Caco-2 (cell line): ENCODE measurements at regions not wholly inside any gene's neighbourhood (a gene's known extent, or its start where the extent isn't known, plus 50 kb on each side); places are given as distances from the start of the nearest gene placed in this dataset.

Experiments
- BruUV-seq: library from RNA; stranded (reverse); fragments of 400-500 nt; replicated peaks from 2 replicates; lab custom pipeline; 2021; lab: Mats Ljungman, UMichigan
- CTCF ChIA-PET: fragments of 300-600 bp; sonication (Branson Sonifier 250); formaldehyde crosslinking; loops from one replicate; lab custom pipeline; 2022; ENCODE audit warnings: antibody characterized with exemption; lab: Charles Lee
- POLR2A ChIA-PET: fragments of 300-600 bp; sonication (Branson Sonifier 250); formaldehyde crosslinking; loops from one replicate; lab custom pipeline; 2022; ENCODE audit warnings: antibody characterized with exemption; lab: Charles Lee
- DNase-seq, 2 experiments: peaks; one replicate each; pipeline versions ENCODE4 v3.0.0 to v3.0.0-alpha.2; 2020 to 2022
- H3K27me3 ChIP-seq: replicated peaks from 2 replicates; pipeline ENCODE4 v1.6.0; 2011; ENCODE audit warnings: low read length; ENCODE audit not compliant: control insufficient read depth, insufficient read depth
- H3K36me3 ChIP-seq: 2 replicates; pipeline ENCODE4 v1.5.1; 2011; ENCODE audit warnings: low read length; ENCODE audit not compliant: control insufficient read depth, insufficient read depth
- H3K4me1 ChIP-seq: fragments of 250-450 bp; sonication (Bioruptor Pico); 2 replicates; pipeline ENCODE4 v1.5.1; 2020; ENCODE audit warnings: mild to moderate bottlenecking
- H3K4me3 ChIP-seq: 2 replicates; pipeline ENCODE4 v1.5.1; 2011; ENCODE audit warnings: low read depth, mild to moderate bottlenecking, control low read depth, low read length
- H3K9me3 ChIP-seq: fragments of 250-450 bp; sonication (Bioruptor Pico); 2 replicates; pipeline ENCODE4 v1.5.1; 2020; ENCODE audit warnings: mild to moderate bottlenecking, moderate library complexity
- H3K27ac Mint-ChIP-seq: one replicate; pipeline ENCODE4 v1.8.0; 2022; ENCODE audit warnings: mixed read lengths; ENCODE audit not compliant: unreplicated experiment
- H3K27me3 Mint-ChIP-seq: one replicate; pipeline ENCODE4 v1.8.0; 2022; ENCODE audit warnings: mixed read lengths; ENCODE audit not compliant: insufficient read depth, unreplicated experiment
- H3K36me3 Mint-ChIP-seq: one replicate; pipeline ENCODE4 v1.8.0; 2022; ENCODE audit warnings: mild to moderate bottlenecking, mixed read lengths; ENCODE audit not compliant: insufficient read depth, unreplicated experiment
- H3K4me1 Mint-ChIP-seq: one replicate; pipeline ENCODE4 v1.8.0; 2022; ENCODE audit warnings: low read depth, mixed read lengths; ENCODE audit not compliant: unreplicated experiment
- H3K4me3 Mint-ChIP-seq: one replicate; pipeline ENCODE4 v1.8.0; 2022; ENCODE audit warnings: mild to moderate bottlenecking, moderate library complexity, mixed read lengths; ENCODE audit not compliant: unreplicated experiment
- H3K9me3 Mint-ChIP-seq: one replicate; pipeline ENCODE4 v1.8.0; 2022; ENCODE audit warnings: mixed read lengths; ENCODE audit not compliant: unreplicated experiment
- intact Hi-C: fragments of 100-400 bp; cut with micrococcal nuclease; formaldehyde crosslinking; loops from one replicate; pipeline ENCODE4 v1.10.0; 2022; ENCODE audit not compliant: unreplicated experiment
- TF ChIP-seq, protein P1 (sequence below), 2 experiments: fragments of 200-600 bp in 1 of 2; IDR thresholded peaks; 1 replicate in 1 of 2; 2 replicates in 1 of 2; pipeline versions ENCODE4 v1.5.1 to v1.8.0; 2011 to 2022; ENCODE audit warnings: antibody characterized with exemption in 1 of 2, control low read depth in 1 of 2, inconsistent platforms in 1 of 2, low read depth in 1 of 2, low read length in 1 of 2, mild to moderate bottlenecking in 1 of 2, moderate library complexity in 1 of 2; ENCODE audit not compliant: insufficient read depth in 1 of 2, severe bottlenecking in 1 of 2, unreplicated experiment in 1 of 2

DNA sequence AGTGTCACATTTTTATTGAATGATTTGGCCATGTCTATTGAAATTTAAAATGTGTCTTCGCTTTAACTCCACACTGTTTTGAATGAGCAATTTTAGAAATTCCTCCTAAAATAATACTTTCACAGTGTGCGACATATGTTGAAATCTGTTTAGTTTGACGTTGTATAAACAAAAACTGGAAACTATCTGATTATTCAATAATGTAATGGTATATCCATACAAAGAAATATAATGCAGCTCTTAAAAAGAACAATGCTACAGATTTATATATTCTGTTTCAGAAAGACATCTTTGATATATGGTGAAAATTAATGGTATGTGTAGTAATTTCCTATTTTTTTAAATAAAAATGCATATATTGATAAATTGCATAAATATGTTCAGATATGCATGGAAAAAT lies 268.7 kb upstream of the SORL1-AS1 start:
- no peaks in the 10 kb centered on the region for H3K36me3 ChIP-seq
- Mint-ChIP-seq H3K27me3 (peaks cover 27% of the 10 kb centered on the region), H3K36me3 (no peaks in the 10 kb centered on the region), H3K9me3 (peaks cover 10% of the 10 kb centered on the region), H3K4me3 (no peak overlapping the region), H3K27ac (no peak overlapping the region), H3K4me1 (no peaks in the 10 kb centered on the region)
- TF ChIP-seq, protein P1, sequence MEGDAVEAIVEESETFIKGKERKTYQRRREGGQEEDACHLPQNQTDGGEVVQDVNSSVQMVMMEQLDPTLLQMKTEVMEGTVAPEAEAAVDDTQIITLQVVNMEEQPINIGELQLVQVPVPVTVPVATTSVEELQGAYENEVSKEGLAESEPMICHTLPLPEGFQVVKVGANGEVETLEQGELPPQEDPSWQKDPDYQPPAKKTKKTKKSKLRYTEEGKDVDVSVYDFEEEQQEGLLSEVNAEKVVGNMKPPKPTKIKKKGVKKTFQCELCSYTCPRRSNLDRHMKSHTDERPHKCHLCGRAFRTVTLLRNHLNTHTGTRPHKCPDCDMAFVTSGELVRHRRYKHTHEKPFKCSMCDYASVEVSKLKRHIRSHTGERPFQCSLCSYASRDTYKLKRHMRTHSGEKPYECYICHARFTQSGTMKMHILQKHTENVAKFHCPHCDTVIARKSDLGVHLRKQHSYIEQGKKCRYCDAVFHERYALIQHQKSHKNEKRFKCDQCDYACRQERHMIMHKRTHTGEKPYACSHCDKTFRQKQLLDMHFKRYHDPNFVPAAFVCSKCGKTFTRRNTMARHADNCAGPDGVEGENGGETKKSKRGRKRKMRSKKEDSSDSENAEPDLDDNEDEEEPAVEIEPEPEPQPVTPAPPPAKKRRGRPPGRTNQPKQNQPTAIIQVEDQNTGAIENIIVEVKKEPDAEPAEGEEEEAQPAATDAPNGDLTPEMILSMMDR (IDR thresholded peaks at IDR 0.05; ENCODE audit: insufficient read depth in 1 of 2, low read depth in 1 of 2, low read length in 1 of 2, severe bottlenecking in 1 of 2, unreplicated experiment in 1 of 2) = no peak
- ChIA-PET CTCF (no interaction called here), POLR2A (no interaction called here)
- no peak for DNase-seq
- no peaks in the 10 kb centered on the region for H3K27me3 ChIP-seq
- H3K4me3 ChIP-seq = no peak overlapping the region
- intact Hi-C loops = no loop called here
- peaks cover 3% of the 10 kb centered on the region; the same call in 1 of the 2 replicates for H3K4me1 ChIP-seq
- no peaks in the 10 kb centered on the region for H3K9me3 ChIP-seq
- BruUV-seq = no TSS peak

GRCh38 chr11:121717296-121717695 lies 264.5 kb upstream of the SORL1-AS1 start:
- TF ChIP-seq, protein P1 (IDR thresholded peaks at IDR 0.05; ENCODE audit: insufficient read depth in 1 of 2, low read depth in 1 of 2, low read length in 1 of 2, severe bottlenecking in 1 of 2, unreplicated experiment in 1 of 2) = no peak
- no peak for DNase-seq
- H3K4me3 ChIP-seq = no peak overlapping the region
- POLR2A ChIA-PET = no interaction called here
- H3K36me3 ChIP-seq = no peaks in the 10 kb centered on the region
- H3K9me3 ChIP-seq = no peaks in the 10 kb centered on the region
- no peaks in the 10 kb centered on the region for H3K27me3 ChIP-seq
- CTCF ChIA-PET = no interaction called here
- no TSS peak for BruUV-seq
- intact Hi-C loops = no loop called here
- H3K4me1 ChIP-seq = peaks cover under 1% of the 10 kb centered on the region; the same call in 1 of the 2 replicates
- Mint-ChIP-seq H3K9me3 (peaks cover 10% of the 10 kb centered on the region), H3K36me3 (no peaks in the 10 kb centered on the region), H3K27me3 (peaks cover 20% of the 10 kb centered on the region), H3K4me1 (no peaks in the 10 kb centered on the region), H3K4me3 (no peak overlapping the region), H3K27ac (no peak overlapping the region)

DNA sequence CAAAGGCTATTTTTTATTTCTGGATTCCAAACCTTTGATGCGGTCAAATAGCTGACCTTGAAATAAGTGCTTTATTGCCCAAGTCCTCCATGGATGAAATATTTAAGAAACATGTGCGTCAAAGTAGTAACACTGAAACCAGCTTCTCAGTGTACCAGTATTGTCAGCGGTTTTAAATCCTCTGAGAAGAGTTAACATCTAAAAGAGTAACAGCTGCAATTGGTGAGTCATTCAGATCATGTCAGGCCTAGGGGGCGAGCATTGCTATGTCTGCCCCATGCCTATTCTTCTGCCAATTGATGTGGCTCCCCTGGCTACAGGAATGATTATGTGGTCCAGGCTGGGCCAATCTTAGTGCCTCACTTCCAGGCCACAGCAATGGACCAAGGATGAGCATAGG lies 263.3 kb upstream of the SORL1-AS1 start:
- H3K9me3 ChIP-seq = no peaks in the 10 kb centered on the region
- no peaks in the 10 kb centered on the region for H3K27me3 ChIP-seq
- peaks cover 6% of the 10 kb centered on the region for H3K4me1 Mint-ChIP-seq
- H3K4me1 ChIP-seq = 0 out of 2 replicates have a peak, but pooled peaks cover 4% of the 10 kb centered on the region
- H3K9me3 Mint-ChIP-seq = peaks cover 10% of the 10 kb centered on the region
- H3K36me3 ChIP-seq = no peaks in the 10 kb centered on the region
- no peak overlapping the region for H3K4me3 ChIP-seq
- H3K36me3 Mint-ChIP-seq = no peaks in the 10 kb centered on the region
- intact Hi-C loops = no loop called here
- TF ChIP-seq, protein P1 (IDR thresholded peaks at IDR 0.05; ENCODE audit: insufficient read depth in 1 of 2, low read depth in 1 of 2, low read length in 1 of 2, severe bottlenecking in 1 of 2, unreplicated experiment in 1 of 2) = no peak
- no peak overlapping the region for H3K4me3 Mint-ChIP-seq
- no peak for DNase-seq
- CTCF ChIA-PET = no interaction called here
- no TSS peak for BruUV-seq
- no peak overlapping the region for H3K27ac Mint-ChIP-seq
- POLR2A ChIA-PET = no interaction called here
- H3K27me3 Mint-ChIP-seq = peaks cover 20% of the 10 kb centered on the region
